K562 (cell line): ENCODE measurements at regions not wholly inside any gene's neighbourhood (a gene's known extent, or its start where the extent isn't known, plus 50 kb on each side); places are given as distances from the start of the nearest gene placed in this dataset.

Source experiments
- HCFC1 ChIP-seq: IDR thresholded peaks from 2 replicates; pipeline ENCODE4 v1.6.1; 2012; ENCODE audit warnings: low read depth, low read length, improper control_type of control experiment
- PHF20 ChIP-seq: fragments of 450-650 bp; IDR thresholded peaks from 2 replicates; pipeline ENCODE4 v1.6.1; 2018; ENCODE audit not compliant: partially characterized antibody
- ZNF717 ChIP-seq: fragments of 250-450 bp; sonication (Bioruptor Pico); IDR thresholded peaks from 2 replicates; pipeline ENCODE4 v1.5.0; 2021
- TF ChIP-seq, protein P1 (sequence below): fragments of 450-650 bp; conservative IDR thresholded peaks from 2 replicates; pipeline ENCODE4 v1.6.1; 2016; ENCODE audit warnings: missing genetic modification characterization, low read depth, mild to moderate bottlenecking, control low read depth, missing compliant biosample characterization
- TF ChIP-seq, protein P2 (sequence below): sonication (generic); formaldehyde crosslinking; IDR thresholded peaks from 2 replicates; pipeline ENCODE4 v1.9.0; 2022; ENCODE audit warnings: mild to moderate bottlenecking, missing genetic modification reagents
- TF ChIP-seq, protein P3 (sequence below): fragments of 450-650 bp; IDR thresholded peaks from 2 replicates; pipeline ENCODE4 v1.6.1; 2016; ENCODE audit warnings: missing biosample characterization, missing genetic modification characterization
- TF ChIP-seq, protein P4 (sequence below): fragments of 250-450 bp; sonication (Bioruptor Pico); IDR thresholded peaks from 2 replicates; pipeline ENCODE4 v1.8.0; 2021; ENCODE audit warnings: moderate library complexity, mild to moderate bottlenecking, inconsistent platforms
- TF ChIP-seq, protein P5 (sequence below): IDR thresholded peaks from 2 replicates; pipeline ENCODE4 v1.6.1; 2011; ENCODE audit not compliant: insufficient read length; ENCODE audit errors: extremely low read depth

DNA sequence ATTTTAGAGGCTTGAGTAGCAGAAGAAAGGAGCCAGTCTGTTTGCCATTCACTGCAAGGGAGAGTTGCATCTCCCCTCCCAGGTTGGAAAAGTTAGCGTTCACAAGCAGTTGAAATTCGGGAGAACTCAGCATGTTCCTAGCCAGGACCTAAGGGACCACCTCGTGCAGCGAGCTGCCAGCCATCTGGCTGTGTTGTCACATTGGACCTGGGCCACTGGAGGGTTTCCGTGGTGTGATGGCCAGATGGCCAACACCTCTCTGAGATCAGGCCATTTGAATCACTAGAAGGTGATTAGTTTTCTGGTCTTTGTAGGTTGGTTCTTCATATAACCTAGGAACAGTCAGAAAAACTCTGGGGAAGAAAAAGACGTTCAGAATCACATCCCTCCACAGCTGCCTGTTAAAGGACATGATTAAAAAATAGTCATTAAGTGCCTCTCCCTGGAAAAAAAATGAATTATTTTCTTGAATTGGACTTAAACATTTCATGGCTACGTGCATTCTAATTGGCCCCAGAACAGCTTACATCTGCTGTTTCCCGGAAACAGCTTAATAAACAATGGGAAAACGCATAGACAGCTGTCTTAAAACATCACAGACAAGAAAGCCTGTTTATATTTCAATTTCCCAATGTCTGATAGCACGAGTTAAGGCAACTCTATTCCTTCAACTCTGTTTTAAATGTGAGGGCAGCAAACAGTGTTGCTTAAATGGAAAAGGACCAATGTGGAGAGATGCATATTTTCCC is 303.9 kb downstream of the TENT4A start (continued):
- TF ChIP-seq, protein P1, sequence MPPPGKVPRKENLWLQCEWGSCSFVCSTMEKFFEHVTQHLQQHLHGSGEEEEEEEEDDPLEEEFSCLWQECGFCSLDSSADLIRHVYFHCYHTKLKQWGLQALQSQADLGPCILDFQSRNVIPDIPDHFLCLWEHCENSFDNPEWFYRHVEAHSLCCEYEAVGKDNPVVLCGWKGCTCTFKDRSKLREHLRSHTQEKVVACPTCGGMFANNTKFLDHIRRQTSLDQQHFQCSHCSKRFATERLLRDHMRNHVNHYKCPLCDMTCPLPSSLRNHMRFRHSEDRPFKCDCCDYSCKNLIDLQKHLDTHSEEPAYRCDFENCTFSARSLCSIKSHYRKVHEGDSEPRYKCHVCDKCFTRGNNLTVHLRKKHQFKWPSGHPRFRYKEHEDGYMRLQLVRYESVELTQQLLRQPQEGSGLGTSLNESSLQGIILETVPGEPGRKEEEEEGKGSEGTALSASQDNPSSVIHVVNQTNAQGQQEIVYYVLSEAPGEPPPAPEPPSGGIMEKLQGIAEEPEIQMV: no peak
- TF ChIP-seq, protein P2, sequence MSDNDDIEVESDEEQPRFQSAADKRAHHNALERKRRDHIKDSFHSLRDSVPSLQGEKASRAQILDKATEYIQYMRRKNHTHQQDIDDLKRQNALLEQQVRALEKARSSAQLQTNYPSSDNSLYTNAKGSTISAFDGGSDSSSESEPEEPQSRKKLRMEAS: no peak
- no peak for TF ChIP-seq HCFC1
- no peak for TF ChIP-seq PHF20
- TF ChIP-seq, protein P3, sequence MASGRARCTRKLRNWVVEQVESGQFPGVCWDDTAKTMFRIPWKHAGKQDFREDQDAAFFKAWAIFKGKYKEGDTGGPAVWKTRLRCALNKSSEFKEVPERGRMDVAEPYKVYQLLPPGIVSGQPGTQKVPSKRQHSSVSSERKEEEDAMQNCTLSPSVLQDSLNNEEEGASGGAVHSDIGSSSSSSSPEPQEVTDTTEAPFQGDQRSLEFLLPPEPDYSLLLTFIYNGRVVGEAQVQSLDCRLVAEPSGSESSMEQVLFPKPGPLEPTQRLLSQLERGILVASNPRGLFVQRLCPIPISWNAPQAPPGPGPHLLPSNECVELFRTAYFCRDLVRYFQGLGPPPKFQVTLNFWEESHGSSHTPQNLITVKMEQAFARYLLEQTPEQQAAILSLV (tag): no peak
- TF ChIP-seq, protein P4, sequence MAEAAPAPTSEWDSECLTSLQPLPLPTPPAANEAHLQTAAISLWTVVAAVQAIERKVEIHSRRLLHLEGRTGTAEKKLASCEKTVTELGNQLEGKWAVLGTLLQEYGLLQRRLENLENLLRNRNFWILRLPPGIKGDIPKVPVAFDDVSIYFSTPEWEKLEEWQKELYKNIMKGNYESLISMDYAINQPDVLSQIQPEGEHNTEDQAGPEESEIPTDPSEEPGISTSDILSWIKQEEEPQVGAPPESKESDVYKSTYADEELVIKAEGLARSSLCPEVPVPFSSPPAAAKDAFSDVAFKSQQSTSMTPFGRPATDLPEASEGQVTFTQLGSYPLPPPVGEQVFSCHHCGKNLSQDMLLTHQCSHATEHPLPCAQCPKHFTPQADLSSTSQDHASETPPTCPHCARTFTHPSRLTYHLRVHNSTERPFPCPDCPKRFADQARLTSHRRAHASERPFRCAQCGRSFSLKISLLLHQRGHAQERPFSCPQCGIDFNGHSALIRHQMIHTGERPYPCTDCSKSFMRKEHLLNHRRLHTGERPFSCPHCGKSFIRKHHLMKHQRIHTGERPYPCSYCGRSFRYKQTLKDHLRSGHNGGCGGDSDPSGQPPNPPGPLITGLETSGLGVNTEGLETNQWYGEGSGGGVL: no peak
- no peak for TF ChIP-seq ZNF717
- TF ChIP-seq, protein P5, sequence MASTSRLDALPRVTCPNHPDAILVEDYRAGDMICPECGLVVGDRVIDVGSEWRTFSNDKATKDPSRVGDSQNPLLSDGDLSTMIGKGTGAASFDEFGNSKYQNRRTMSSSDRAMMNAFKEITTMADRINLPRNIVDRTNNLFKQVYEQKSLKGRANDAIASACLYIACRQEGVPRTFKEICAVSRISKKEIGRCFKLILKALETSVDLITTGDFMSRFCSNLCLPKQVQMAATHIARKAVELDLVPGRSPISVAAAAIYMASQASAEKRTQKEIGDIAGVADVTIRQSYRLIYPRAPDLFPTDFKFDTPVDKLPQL: no peak
